ENCODE measurements at regions not wholly inside any gene's neighbourhood (a gene's known extent, or its start where the extent isn't known, plus 50 kb on each side); places are given as distances from the start of the nearest gene placed in this dataset.

DNA sequence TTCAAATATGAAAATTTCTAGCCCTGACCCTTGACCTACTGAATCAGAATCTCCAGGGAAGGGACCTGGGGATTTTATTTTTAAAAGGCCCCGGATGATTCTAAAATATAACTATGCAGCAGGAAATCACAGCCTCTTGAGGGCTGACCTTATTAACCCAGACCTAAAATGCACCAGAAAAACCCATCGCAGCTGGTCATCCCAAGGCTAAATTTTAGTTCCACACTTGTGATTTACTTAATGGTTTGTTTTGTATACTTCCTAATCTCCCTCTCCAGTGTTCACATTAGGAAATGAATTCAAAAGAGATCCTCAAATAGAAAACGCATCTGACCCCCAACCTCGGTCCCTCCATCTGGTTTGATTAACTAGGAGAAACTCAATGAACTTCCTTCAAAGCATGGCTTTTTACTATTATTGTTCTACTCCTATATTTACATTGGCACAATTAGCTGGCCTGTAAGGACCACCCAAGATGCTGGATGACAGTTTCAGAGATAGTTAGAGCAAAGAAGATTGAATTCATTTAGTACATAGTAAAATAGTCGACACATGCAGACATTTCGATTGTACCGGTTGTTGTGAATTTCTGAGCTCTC is 147.8 kb upstream of the MED14 start:
- DNase-seq (ENCODE audit: low read depth): no peak
- TF ChIP-seq, protein P1, sequence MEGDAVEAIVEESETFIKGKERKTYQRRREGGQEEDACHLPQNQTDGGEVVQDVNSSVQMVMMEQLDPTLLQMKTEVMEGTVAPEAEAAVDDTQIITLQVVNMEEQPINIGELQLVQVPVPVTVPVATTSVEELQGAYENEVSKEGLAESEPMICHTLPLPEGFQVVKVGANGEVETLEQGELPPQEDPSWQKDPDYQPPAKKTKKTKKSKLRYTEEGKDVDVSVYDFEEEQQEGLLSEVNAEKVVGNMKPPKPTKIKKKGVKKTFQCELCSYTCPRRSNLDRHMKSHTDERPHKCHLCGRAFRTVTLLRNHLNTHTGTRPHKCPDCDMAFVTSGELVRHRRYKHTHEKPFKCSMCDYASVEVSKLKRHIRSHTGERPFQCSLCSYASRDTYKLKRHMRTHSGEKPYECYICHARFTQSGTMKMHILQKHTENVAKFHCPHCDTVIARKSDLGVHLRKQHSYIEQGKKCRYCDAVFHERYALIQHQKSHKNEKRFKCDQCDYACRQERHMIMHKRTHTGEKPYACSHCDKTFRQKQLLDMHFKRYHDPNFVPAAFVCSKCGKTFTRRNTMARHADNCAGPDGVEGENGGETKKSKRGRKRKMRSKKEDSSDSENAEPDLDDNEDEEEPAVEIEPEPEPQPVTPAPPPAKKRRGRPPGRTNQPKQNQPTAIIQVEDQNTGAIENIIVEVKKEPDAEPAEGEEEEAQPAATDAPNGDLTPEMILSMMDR (IDR thresholded peaks at IDR 0.05; ENCODE audit: insufficient read depth, low read length): no peak
- H3K4me3 ChIP-seq (ENCODE audit: low read depth, low read length): no peak overlapping the region

- TF ChIP-seq, protein P1 (IDR thresholded peaks at IDR 0.05; ENCODE audit: insufficient read depth, low read length): no peak
- DNase-seq (ENCODE audit: low read depth): no peak
- no peak overlapping the region for H3K4me3 ChIP-seq (ENCODE audit: low read depth, low read length)
Observed at GRCh38 chrX:40885989-40886388, 150.6 kb upstream of the MED14 start.

DNA sequence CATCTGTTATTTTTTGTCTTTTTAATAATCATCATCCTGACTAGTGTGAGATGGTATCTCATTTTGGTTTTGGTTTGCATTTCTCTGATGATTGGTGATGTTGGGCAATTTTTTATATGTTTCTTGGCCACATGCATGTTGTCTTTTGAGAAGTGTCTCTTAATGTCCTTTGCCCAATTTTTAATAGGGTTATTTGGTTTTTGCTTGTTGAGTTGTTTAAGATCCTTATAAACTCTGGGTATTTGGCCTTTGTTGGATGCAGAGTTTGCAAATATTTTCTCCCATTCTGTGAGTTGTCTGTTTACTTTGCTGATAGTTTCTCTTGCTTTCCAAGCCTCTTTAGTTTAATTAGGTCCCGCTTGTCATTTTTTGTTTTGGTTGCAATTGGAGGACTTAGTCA is 152.1 kb upstream of the MED14 start:
- no peak for DNase-seq (ENCODE audit: low read depth)
- TF ChIP-seq, protein P1 (IDR thresholded peaks at IDR 0.05; ENCODE audit: insufficient read depth, low read length): no peak
- no peak overlapping the region for H3K4me3 ChIP-seq (ENCODE audit: low read depth, low read length)

DNA sequence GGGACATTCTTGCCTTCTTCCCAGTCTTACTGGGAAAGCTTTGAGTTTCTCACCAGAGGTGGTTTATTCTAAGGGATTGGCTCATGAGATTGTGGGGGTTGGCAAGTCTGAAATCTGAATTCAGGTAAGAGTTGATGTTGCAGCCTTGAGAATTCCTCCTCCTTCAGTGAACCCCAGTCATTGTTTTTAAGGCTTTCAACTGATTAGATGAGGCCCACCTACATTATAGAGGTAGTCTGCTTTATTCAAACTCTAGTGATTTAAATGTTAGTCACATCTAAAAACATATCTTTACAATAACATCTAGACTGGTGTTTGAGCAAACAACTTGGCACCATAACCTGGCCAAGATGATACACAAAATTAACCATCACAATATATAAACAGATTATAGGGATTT is 156.5 kb upstream of the MED14 start:
- TF ChIP-seq, protein P1 (IDR thresholded peaks at IDR 0.05; ENCODE audit: insufficient read depth, low read length): no peak
- DNase-seq (ENCODE audit: low read depth): no peak
- no peak overlapping the region for H3K4me3 ChIP-seq (ENCODE audit: low read depth, low read length)

DNA sequence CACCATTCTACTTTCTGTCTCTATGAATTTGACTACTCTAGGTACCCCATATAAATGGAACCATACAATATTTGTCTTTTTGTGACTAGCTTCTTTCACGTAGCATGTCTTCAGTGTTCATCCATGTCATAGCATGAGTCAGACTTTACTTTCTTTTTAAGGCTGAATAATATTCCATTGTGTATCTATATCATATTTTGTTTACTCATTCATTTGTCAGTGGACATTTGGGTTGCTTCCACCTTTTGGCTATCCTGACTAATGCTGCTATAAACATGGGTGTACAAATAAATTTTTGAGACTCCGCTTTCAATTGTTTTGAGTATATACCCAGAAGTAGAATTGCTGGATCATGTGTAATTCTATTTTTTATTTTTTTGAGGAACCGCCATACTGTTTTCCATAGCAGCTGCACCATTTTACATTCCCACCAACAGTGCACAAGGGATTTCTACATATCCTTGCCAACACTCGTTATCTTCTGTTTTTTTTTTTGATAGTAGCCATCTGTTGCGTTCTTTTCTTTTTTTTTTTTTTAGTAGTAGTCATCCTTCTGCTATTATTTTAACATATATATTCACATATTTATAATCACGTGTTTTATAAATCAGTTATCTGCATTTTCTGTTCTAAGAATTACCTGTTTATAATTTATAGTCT is 158.0 kb upstream of the MED14 start:
- H3K4me3 ChIP-seq (ENCODE audit: low read depth, low read length): no peak overlapping the region
- TF ChIP-seq, protein P1 (IDR thresholded peaks at IDR 0.05; ENCODE audit: insufficient read depth, low read length): no peak
- DNase-seq (ENCODE audit: low read depth): peak; percentile 37

DNA sequence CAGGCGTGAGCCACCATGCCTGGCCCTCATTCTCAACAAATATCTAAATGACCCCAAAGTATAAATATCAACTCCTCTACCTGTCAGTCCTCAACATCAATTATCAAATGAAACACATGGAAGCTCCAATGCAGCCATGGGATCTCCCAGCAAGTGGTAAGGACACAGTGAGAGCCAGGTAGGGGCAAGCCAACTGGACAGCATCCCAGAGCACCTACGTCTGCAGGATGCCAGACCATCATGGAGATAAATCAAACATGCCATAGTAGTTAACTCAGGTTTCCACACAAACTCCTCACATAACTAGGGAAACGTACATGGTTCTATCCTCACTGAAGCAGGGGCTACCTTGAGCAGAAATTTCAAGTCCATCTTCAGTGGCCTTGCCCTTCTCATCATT is 159.9 kb upstream of the MED14 start:
- TF ChIP-seq, protein P1 (IDR thresholded peaks at IDR 0.05; ENCODE audit: insufficient read depth, low read length): no peak
- no peak for DNase-seq (ENCODE audit: low read depth)
- no peak overlapping the region for H3K4me3 ChIP-seq (ENCODE audit: low read depth, low read length)

All from fibroblast of the aortic adventitia (primary cell).